OCI-LY1 (cell line): ENCODE measurements at regions not wholly inside any gene's neighbourhood (a gene's known extent, or its start where the extent isn't known, plus 50 kb on each side); places are given as distances from the start of the nearest gene placed in this dataset.

Experiments used
- EZH2 ChIP-seq: fragments of 200-600 bp; sonication (generic), shearing (Covaris generic); IDR thresholded peaks from 2 replicates; pipeline ENCODE4 v1.8.0; 2017; ENCODE audit warnings: borderline replicate concordance, mixed run types, mild to moderate bottlenecking, antibody characterized with exemption, low read length, moderate library complexity, mixed read lengths
- TF ChIP-seq, protein P1 (sequence below): fragments of 200-600 bp; sonication (generic), shearing (Covaris generic); IDR thresholded peaks from 2 replicates; pipeline ENCODE4 v1.5.1; 2017; ENCODE audit warnings: mild to moderate bottlenecking, antibody characterized with exemption, low read length, moderate library complexity, mixed read lengths

DNA sequence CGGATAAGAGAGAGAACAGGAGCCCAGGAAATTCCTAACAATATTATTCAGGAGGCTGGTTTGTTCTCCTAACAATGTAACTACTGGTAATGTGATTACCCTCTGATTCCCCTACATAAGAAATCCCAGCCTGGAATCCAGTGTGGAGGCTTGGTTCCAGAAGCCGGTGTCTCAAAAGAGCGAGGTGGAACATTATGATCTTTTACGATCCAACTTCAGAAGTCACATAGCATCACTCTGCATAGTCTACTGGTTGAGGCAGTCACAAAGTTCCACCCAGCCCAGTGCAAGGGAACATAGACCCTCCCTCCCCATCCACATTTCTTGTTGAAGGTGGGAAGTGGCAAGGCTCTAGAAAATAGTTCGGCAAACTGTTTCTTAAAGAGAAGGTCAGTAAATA, 81.6 kb upstream of the GALNT15 start:
- TF ChIP-seq, protein P1, sequence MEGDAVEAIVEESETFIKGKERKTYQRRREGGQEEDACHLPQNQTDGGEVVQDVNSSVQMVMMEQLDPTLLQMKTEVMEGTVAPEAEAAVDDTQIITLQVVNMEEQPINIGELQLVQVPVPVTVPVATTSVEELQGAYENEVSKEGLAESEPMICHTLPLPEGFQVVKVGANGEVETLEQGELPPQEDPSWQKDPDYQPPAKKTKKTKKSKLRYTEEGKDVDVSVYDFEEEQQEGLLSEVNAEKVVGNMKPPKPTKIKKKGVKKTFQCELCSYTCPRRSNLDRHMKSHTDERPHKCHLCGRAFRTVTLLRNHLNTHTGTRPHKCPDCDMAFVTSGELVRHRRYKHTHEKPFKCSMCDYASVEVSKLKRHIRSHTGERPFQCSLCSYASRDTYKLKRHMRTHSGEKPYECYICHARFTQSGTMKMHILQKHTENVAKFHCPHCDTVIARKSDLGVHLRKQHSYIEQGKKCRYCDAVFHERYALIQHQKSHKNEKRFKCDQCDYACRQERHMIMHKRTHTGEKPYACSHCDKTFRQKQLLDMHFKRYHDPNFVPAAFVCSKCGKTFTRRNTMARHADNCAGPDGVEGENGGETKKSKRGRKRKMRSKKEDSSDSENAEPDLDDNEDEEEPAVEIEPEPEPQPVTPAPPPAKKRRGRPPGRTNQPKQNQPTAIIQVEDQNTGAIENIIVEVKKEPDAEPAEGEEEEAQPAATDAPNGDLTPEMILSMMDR = no peak
- no peak for TF ChIP-seq EZH2
